Type B pancreatic cell (in vitro differentiated cells): ENCODE measurements at regions not wholly inside any gene's neighbourhood (a gene's known extent, or its start where the extent isn't known, plus 50 kb on each side); places are given as distances from the start of the nearest gene placed in this dataset.
"Not testable (repeated sequence)": the region's sequence is repeated elsewhere in the genome, so short reads cannot be mapped to it uniquely, and the experiment has no call there.

Source experiments
- DNase-seq: peaks from one replicate; pipeline ENCODE4 v3.0.0; 2021; ENCODE audit warnings: mixed read lengths; ENCODE audit not compliant: unreplicated experiment; ENCODE audit errors: extremely low spot score
- H3K27ac Mint-ChIP-seq: 2 replicates; pipeline ENCODE4 v1.8.0; 2021; ENCODE audit warnings: mild to moderate bottlenecking, mixed read lengths
- H3K27me3 Mint-ChIP-seq: 2 replicates; pipeline ENCODE4 v1.8.0; 2021; ENCODE audit warnings: mixed read lengths
- H3K36me3 Mint-ChIP-seq: 2 replicates; pipeline ENCODE4 v1.8.0; 2021; ENCODE audit warnings: mixed read lengths
- H3K4me1 Mint-ChIP-seq: one replicate; pipeline ENCODE4 v1.8.0; 2021; ENCODE audit warnings: mixed read lengths; ENCODE audit not compliant: unreplicated experiment
- H3K4me3 Mint-ChIP-seq: 2 replicates; pipeline ENCODE4 v1.8.0; 2021; ENCODE audit warnings: mild to moderate bottlenecking, mixed read lengths
- H3K9me3 Mint-ChIP-seq: 2 replicates; pipeline ENCODE4 v1.8.0; 2021; ENCODE audit warnings: mixed read lengths
- TF ChIP-seq, protein P1 (sequence below): fragments of 200-600 bp; sonication (generic); conservative IDR thresholded peaks from 2 replicates; pipeline ENCODE4 v1.5.0; 2021; ENCODE audit warnings: antibody characterized with exemption, mild to moderate bottlenecking

- H3K36me3 Mint-ChIP-seq = no peaks in the 10 kb centered on the region
- H3K4me1 Mint-ChIP-seq = peaks cover 27% of the 10 kb centered on the region
- DNase-seq = no peak
- peak overlapping the region; percentile 76 for H3K27ac Mint-ChIP-seq
- no peaks in the 10 kb centered on the region for H3K9me3 Mint-ChIP-seq
- TF ChIP-seq, protein P1, sequence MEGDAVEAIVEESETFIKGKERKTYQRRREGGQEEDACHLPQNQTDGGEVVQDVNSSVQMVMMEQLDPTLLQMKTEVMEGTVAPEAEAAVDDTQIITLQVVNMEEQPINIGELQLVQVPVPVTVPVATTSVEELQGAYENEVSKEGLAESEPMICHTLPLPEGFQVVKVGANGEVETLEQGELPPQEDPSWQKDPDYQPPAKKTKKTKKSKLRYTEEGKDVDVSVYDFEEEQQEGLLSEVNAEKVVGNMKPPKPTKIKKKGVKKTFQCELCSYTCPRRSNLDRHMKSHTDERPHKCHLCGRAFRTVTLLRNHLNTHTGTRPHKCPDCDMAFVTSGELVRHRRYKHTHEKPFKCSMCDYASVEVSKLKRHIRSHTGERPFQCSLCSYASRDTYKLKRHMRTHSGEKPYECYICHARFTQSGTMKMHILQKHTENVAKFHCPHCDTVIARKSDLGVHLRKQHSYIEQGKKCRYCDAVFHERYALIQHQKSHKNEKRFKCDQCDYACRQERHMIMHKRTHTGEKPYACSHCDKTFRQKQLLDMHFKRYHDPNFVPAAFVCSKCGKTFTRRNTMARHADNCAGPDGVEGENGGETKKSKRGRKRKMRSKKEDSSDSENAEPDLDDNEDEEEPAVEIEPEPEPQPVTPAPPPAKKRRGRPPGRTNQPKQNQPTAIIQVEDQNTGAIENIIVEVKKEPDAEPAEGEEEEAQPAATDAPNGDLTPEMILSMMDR = no peak
- no peaks in the 10 kb centered on the region for H3K27me3 Mint-ChIP-seq
- peak overlapping the region; percentile 40 for H3K4me3 Mint-ChIP-seq
Observed at GRCh38 chr13:22880741-22881720, 299.7 kb upstream of the SGCG start.

DNA sequence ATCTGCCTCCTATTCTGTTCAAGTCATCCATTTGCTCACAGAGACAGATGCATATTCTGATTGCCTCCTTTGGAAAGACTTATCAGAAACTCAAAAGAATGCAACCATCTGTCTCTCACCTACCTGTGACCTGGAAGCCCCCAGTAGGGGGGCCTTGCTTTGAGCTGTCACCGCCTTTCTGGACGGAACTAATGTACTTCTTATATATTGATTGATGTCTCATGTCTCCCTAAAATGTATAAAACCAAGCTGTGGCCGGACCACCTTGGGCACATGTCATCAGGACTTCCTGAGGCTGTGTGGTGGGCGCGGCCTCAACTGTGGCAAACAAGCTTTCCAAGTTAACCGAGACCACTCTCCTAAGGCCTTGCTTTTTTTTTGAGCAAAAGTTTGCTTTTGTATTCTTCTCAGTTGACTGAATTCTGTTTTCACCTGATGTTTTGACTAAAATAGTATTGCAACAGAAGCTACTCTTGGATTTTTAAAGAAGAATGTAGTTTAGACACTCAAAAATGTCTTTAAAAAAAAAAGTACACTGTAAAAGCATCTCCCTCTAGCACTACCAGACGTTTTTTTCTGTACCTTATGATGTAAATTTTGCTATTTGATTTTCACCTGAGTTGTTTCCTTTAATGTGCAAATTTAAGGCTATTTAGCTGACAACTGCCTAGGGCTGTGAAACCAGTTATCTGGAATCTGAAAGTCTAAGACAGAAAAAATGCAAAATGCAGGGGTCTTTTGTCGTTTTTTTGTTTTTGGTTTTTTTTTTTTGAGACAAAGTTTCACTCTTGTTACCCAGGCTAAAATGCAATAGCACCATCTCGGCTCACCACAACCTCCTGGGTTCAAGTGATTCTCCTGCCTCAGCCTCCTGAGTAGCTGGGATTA is 298.8 kb upstream of the SGCG start:
- peak overlapping the region; percentile 76 for H3K27ac Mint-ChIP-seq
- H3K4me3 Mint-ChIP-seq = peak overlapping the region; percentile 40
- not testable (repeated sequence) for H3K36me3 Mint-ChIP-seq, H3K27me3 Mint-ChIP-seq, H3K9me3 Mint-ChIP-seq, DNase-seq
- H3K4me1 Mint-ChIP-seq = peaks cover 27% of the 10 kb centered on the region

GRCh38 chr13:22883262-22883840 is 297.4 kb upstream of the SGCG start:
- no peaks in the 10 kb centered on the region for H3K9me3 Mint-ChIP-seq
- H3K4me3 Mint-ChIP-seq = peak overlapping the region; percentile 75
- peak overlapping the region; percentile 90 for H3K27ac Mint-ChIP-seq
- H3K36me3 Mint-ChIP-seq = no peaks in the 10 kb centered on the region
- H3K4me1 Mint-ChIP-seq = peaks cover 27% of the 10 kb centered on the region
- no peaks in the 10 kb centered on the region for H3K27me3 Mint-ChIP-seq
- no peak for DNase-seq
- TF ChIP-seq, protein P1 = no peak

DNA sequence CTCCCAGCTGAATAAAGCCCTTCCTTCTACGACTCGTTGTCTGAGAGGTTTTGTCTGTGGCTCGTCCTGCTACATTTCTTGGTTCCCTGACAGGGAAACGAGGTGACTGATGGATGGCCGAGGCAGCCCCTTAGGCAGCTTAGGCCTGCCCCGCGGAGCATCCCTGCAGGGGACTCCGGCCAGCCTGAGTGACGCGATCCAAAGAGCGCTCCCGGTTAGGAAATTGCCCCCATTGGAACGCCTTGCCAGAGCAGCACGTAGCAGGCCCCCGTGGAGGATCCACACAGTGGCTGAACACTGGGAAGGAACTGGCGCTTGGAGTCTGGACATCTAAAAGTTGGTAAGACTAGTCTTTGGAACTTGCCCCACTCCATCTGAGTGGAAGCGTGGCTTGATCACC is 296.8 kb upstream of the SGCG start:
- Mint-ChIP-seq H3K27me3 (no peaks in the 10 kb centered on the region), H3K4me1 (peaks cover 27% of the 10 kb centered on the region), H3K9me3 (no peaks in the 10 kb centered on the region), H3K4me3 (peak overlapping the region; percentile 75), H3K27ac (peak overlapping the region; percentile 90), H3K36me3 (no peaks in the 10 kb centered on the region)
- no peak for DNase-seq
- TF ChIP-seq, protein P1 = no peak

GRCh38 chr13:22886061-22886460 is 294.7 kb upstream of the SGCG start:
- Mint-ChIP-seq H3K4me3 (peak overlapping the region; percentile 59), H3K4me1 (peaks cover 26% of the 10 kb centered on the region)
- H3K27me3 Mint-ChIP-seq, H3K27ac Mint-ChIP-seq, DNase-seq, H3K36me3 Mint-ChIP-seq, H3K9me3 Mint-ChIP-seq: not testable (repeated sequence)

GRCh38 chr13:22889376-22889775 is 291.4 kb upstream of the SGCG start:
- H3K27ac Mint-ChIP-seq = not testable (repeated sequence)

More at GRCh38 chr13:22889376-22889775, 291.4 kb upstream of the SGCG start:
- not testable (repeated sequence) for H3K36me3 Mint-ChIP-seq, DNase-seq, H3K4me3 Mint-ChIP-seq, H3K9me3 Mint-ChIP-seq, H3K27me3 Mint-ChIP-seq
- H3K4me1 Mint-ChIP-seq = peaks cover 10% of the 10 kb centered on the region
